SIG-M5 treated with dmso at 0.1 percent for 504 hours (cell line): ENCODE measurements at regions not wholly inside any gene's neighbourhood (a gene's known extent, or its start where the extent isn't known, plus 50 kb on each side); places are given as distances from the start of the nearest gene placed in this dataset.

Experiments
- DNase-seq: peaks from one replicate; lab custom pipeline; 2025; ENCODE audit not compliant: unreplicated experiment; lab: John Stamatoyannopoulos, UW

DNA sequence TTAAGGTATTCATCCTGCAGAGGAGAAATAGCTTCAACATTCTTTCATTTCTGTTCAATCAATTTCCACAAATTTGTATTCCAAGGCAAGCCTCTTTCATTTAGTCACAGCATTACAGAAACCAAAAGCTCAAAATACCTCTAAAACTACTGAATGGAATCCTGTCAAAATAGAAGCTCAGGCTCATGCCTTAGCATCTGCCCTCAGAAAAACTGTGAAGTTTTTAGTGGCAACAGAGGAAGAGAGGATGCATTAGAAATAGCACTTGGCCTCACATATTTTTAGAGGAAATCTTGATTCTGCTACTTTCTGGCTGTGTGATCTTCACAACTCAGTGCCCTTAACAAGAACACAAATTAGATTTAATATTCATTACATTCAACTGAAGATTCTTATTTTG lies 69.1 kb upstream of the GALNT13 start:
- no peak for DNase-seq

DNA sequence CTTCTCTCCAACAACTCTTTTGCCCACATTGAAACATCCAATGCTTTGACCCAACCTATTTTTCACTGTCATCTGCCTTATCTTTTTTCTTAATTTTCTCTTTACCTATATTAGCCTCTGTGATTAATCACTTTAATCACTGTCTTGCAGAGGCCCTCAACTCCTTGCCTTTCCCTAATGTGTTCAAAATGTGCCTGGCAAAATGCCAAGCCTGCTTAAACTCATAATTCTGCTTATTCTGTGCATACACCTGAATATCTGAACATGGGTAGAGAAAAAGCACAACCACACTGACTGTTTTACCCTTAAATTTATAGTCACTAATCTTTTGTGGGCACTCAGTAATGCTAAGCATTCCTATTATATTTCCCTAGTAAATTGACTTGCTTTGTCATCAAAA lies 63.0 kb upstream of the GALNT13 start:
- DNase-seq = no peak

DNA sequence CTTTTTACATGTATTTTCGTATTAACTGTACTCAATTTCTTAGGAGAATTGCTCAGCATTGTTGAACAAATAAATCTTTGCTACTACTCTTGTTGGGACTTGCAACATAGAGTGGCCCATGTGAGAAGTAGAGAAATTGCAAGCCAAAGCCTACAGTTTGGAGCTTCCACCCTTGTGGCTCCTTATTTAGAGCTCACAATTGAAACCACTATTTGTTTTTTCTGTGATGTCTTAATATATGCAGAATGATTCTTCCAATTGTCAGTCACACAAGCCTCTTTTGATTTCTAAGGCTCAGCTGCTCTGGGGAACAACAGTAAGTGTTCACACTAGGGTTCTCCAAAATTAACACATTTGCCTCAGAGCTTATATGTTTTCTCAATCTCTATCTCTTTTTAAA lies 60.2 kb upstream of the GALNT13 start:
- DNase-seq = no peak

DNA sequence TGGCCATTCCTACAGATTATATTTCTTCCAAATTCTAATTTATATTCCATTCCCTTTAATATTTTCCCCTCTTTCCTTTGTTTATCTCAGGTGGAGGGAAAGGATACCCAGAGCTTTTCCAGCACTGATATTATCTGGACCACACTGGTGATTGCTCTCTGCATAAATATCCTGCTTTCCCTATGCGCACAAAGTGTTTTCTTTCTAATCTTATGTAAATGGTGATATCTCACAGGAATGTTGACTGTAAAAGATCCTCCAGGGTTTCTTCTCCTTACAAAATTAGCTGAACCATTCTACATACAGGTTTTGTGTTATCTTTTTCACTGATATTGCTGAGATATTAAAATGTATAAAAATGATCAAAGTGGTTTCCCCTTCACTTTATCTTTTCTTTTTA lies 59.1 kb upstream of the GALNT13 start:
- DNase-seq = no peak

DNA sequence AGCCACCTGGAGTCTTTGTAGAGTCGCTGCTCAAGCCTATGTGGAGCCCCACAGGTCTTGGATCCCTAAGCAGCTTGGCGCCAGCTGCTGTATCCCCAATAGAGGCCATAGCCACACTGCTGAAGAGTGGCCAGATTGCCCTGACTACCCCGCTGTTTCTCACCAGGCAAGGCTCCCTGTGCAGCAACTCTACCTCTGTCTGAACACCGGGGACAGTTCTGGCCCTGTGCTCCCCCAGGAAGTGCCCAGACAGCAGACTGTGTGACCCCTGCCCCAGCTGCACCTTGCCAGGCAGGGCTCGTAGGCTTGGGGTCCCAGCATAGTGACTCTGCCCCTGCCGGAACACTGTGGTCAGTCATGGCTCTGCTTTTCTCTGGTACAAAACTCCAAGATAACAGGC lies 53.5 kb upstream of the GALNT13 start:
- DNase-seq = no peak

DNA sequence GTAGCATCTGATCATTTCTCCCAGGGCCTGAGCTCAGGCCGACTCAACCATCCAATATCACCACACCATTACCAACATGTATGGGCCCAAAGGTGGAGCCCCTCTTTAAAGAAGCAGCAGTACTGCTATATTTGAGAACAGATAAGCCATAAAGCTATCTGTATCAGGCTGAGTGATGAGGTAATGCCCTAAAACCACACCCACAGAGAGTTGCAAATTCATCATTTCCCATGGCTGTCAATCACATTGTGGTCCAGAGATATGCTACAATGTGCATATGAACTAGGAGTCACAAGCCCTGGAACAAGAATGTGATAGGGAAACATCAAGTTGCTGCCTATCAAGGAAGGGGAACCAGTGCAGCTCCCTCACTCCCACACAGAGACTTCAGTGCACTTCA lies 52.6 kb upstream of the GALNT13 start:
- no peak for DNase-seq

DNA sequence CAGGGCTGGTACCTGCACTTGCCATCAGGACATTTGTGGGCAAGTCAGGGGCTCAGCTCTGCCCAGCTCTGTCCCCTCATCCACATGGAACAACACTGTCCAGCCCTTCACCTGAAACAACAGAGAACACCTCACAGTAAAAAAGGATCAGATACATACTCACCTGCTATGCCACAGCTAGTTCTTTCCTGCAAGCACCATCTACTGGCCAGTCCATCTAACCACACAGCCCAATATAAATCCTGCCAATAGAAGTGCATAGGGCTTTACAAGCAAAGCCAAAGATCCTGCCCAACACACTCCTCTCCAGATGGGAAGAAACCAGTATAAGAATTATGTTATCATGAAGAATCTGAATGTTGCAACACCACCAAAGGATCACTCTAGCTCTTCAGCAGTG lies 52.2 kb upstream of the GALNT13 start:
- DNase-seq = no peak
